SIG-M5 (cell line): ENCODE measurements at regions not wholly inside any gene's neighbourhood (a gene's known extent, or its start where the extent isn't known, plus 50 kb on each side); places are given as distances from the start of the nearest gene placed in this dataset.

Experiments used
- DNase-seq: peaks from one replicate; lab custom pipeline; 2025; lab: John Stamatoyannopoulos, UW

DNA sequence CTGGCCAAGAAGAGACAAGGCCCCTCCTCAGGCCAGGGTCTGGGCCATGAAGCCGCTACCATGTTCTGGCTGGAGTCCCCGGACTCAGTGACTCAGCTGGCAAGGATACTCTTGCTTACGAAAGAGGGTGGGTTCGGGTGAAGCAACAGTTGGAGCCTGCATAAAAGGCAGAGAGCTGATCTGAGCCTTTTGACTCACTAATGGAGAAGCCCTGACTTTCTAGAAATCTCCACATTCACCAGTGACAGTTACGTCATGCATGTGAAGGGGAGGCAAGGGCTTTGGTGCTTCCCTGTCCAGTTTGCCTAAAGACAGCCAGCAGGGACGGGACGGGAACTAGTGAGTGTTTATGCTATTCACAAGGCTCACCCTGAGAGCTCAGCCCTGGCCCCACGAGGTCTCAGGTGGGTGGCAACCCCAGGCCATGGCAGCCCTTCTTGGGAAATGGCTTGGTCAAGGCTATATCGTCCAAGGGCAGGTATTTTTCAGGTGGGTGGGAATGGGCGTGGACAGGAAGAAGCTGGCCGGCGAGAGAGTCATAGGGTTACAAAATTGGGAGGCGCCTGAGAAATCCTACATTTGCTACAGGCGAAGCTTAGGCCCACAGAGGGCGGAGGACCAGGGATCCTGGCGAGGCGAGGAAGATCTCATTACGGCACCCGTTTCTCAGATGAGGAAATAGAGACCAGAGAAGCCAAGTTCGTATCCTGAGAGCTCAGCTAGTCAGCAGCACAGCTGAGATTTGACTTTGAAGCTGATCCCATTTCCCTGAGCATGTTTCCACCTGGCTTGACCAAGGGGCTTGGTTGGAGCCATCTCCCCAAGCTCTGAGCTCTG, 314.6 kb downstream of the BCL11B start:
- DNase-seq: peak; percentile 1

DNA sequence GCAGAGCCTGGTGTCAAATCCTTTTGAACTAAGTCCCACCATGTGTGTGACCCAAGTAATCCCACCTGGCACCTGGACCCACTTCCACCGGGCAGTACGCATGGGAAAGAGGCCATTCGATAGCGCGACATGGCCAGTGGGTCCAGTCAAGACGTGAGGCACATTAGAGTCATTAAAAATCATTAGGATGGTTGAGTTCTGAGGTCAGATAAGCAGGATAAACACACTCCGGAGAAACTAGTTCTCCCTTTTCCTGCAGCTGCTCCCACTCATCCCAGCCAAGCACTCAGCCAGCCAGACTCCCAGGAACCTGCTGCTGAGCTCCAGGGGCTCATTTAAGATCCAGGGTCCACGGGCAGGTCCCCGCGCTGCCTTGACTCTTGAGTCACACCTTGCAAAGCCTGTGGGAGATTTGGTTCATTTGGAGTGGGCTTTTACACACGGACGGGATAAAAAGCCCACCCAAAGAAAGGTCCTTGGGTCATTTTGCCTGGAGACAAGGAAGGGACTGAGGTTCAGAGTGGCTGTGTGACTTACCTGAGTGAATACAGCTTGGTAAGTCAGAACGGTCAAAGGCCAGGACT, 313.9 kb downstream of the BCL11B start:
- DNase-seq: no peak

DNA sequence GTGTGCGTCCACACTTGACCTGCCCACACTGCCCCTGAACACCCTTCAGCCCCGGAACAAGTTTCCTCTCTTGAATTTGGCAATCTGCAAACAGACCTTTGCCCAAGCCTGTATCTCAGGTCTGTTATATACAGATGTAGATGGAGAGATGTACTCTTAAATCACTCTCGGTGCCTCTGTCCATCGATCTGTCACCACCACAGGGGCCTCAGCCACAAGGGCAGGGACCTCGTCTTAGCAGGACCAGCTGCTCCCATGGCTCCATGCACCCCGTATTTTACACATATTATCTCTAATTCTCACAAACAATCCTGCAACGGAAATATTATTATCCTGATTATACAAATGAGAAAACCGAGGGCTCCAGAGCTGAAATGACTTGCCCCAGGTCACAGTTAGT, 313.4 kb downstream of the BCL11B start:
- no peak for DNase-seq

DNA sequence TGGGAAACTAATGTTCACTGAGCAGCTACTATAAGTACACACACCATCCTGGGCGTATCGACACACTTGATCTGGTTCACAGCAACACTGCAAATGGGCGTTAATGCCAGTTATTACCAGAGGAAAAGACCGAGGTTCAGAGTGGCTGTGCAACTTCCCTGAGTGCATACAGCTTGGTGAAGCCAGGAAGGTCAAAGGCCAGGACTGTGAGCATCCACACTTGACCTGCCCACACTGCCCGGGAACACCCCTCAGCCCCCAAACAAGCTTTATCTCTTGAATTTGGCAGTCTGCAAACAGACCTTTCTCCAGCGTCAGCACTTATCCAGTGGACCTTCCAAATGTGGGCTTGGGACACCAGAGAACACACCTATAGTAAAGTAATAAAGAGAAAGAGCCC, 312.6 kb downstream of the BCL11B start:
- no peak for DNase-seq

DNA sequence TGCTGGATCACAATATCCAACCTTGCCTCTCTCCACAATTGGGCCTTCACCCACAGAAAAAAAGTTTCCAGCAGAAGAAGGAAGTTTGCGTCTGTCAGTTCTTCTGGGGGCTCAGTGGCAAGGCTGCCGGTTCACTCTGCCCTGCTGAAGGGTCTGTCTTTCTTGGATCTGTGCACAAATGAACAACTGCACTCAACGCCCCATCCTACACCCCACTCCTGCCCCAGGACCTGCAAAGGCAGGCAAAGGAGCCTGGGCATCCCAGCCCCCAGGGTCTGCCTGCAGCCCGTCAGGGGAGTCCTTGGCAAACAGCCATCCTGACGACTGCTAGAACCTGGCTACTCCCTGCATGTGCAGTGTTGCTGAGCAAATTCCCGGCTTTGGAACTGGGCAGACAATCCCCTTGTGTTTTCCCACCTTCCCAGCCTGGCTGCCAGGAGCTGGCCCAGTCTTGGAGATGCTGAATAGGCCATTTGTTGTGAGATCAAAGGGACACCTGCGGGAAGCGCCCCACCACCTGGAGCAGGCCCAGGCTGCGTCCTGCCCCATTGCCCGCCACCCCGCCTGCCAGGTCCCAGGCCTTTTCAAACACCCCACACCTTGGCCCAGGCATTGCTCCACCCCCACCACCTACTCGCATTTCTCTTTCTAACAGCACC, 311.9 kb downstream of the BCL11B start:
- DNase-seq: no peak

DNA sequence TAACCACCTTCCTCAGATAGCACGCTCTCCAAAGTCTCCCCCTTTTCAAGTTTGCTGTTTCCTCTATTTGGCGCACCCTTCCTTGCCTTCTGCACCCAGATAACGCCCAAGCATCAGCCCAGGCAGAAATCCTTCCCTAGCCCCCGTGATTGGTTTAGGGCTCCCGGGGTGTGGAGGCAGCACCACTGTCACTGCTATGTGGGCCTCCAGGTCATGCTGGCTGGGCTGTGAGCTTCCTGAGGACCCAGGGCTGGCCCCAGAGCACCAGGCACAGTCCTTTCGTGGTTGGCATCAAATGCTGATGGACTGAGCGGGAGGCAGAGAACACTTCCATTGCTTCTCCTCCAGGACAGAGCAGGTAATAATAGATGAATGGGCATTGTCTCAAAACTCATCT, 311.4 kb downstream of the BCL11B start:
- DNase-seq: no peak

DNA sequence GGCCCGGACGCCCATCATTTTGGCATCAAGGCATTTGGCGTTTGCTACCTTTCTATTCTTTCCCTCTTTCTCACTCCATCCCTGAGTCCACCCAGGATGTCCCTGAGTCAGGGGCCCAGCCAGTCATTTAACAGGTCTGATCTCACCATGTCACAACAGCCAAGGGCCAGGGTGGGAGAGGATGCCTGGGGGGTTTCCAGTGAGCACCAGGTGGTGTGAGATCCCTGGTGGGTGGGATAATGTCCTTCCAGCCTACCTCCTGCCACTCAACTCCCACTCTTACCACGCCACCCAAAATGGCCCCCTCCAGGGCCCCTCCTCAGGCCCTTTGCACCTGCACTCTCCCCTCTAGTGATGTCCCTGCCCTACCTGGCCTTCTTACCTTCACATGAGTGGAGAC, 310.8 kb downstream of the BCL11B start:
- DNase-seq: no peak

DNA sequence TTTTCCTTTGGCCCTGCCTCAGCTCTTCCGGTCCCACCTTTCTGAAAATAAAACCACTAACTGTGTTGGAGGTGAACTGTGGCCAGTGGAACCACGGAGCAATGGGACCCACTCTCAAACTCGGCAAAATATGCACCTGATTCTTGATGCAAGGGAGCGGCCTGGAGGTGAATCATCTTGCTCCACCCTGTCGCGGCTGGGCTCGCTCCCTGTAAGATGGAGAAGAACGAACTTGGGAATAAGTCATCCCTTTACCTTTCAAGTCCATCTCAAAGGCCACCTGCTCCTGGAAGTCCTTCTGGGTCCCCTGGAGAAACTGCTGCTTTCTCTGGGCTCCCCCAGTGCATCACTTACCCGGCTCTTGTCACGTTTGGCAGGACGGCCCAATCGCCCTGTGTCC, 309.9 kb downstream of the BCL11B start:
- DNase-seq: no peak

DNA sequence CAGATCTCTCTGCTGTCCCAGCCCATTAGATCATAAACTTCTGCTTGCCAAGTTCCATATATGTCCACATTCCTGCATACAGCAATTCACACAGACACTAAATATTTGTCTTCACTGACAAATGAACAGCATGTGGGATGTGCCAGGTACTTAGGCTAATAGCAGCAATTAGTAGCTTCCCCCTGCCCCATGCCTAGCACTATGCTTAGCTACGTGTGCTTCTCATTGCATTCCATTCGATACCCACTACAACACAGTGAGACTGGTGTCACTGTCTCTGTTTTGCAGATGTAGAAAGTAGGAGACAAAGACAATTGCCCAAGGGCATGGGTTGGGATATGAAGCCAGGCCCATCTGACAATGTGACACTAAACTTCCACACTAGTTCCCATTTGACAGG, 308.4 kb downstream of the BCL11B start:
- no peak for DNase-seq

DNA sequence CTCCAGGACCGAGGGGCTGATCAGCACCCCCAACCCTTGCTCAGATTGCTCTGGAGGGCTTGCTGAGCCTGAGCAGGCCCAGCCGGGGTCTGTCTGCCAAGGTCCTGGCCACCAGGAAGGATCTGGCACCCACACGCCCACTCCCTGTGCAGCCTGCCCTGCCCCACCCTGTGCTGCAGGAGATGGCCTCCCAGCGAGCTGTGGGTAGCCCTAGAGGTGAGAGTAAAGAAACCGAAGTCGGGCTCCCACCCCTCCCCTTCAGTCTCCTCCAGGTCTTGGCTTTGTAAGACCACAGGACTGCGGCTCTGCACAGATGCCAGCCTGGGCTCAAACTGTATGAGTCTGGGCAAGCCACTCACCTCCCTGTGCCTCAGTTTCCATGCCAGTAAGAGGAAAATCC, 307.8 kb downstream of the BCL11B start:
- DNase-seq: no peak

DNA sequence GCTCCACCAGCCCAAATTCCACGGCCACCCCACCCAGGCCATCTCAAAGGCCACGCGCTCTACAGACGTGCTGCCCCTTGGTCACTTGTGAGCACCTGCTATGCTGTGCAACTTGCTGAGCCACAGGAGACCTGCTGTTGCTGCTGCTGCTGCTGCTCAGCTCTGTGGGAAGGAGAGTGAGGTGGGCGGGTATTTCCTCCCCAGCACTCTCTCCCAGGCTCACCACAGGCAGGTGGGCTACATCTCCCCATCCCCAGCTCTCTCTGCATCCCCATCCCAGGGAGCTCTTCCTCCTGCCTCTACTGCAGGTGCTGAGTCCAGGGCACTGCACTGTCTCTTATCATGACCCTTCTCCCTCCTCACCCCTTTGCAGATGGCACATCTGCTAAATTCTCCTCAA, 306.9 kb downstream of the BCL11B start:
- no peak for DNase-seq

DNA sequence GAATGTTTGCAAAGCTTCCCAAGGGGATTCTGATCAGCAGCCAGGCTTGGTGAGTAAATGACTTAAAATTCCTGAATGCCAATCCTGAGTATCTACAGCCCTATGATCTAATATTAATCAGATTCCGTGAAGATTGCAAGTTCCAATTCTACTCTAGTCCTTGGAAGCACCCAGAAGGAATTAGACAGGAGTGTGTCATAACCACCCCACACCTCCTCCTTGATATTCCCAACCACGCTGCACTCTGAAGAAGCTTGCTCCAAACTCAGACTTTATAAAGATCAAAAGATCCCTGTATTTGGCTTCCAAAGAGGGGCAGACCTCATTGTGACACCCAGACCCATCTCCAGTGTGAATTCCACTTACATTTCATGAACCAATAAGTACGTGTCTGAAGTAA, 306.0 kb downstream of the BCL11B start:
- no peak for DNase-seq

DNA sequence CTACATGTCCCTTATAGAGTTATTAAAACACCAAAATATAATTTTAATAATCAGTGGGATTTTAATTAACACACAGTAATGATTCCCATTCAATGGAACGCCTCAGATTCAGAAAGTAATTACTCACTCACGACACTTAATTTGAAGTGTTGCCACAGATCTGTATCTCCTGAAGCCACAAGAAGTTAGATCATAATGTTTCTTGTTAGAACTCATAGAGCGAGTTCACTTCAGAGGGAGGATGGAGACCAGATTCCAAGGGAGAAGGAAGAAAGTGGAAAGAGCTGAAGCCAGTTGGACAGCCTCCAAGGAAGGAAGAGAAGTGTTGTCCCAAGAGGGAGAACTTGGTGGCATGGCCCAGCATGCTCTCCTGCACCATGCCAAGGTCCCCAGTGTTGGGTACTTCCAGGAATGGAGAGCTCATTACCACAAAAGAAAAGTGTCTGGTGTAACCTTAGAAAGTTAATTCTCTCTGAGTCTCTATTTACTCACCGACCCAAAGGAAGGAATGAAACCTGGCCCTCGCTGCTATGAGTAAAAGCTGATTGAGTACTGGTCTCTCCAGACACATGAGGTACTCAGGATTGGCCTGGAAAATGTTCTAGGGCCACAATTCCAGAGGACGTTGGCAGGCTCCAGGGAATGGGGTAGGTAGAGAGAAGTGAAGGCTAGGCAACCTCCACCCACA, 305.4 kb downstream of the BCL11B start:
- no peak for DNase-seq

DNA sequence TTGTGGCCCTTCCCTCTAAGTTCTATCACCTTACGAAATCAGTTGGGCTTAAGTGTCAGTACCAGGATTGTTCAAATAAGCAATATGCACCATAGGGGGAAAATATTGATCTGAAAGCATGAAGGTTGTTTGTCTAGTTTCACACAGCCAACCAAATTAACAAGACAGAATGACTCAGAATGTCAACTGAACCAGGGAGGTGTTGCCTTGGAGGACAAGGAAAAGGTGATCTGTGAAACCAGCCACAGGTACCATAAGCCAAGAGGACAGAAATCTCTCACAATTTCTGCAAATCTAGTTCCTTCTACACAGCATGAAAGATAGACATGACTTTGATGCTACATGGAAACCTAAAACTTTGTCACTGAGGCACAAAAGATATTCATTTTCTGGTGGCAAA, 297.9 kb downstream of the BCL11B start:
- no peak for DNase-seq

DNA sequence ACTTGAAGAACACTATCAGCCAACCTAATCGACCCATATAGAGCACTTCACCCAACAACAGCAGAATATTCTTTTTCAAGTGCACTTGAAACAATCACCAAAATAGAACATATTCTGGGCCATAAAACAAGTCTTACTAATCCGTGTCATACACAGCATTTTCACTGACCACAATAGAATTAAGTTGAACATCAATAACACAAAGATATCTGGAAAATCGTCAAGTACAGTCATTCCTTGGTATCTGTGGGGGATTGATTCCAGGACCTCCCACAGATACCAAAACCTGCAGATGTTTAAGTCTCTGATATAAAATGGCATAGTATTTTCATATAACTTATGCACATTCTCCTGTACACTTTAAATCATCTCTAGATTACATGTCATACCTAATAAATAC, 295.7 kb downstream of the BCL11B start:
- DNase-seq: no peak

DNA sequence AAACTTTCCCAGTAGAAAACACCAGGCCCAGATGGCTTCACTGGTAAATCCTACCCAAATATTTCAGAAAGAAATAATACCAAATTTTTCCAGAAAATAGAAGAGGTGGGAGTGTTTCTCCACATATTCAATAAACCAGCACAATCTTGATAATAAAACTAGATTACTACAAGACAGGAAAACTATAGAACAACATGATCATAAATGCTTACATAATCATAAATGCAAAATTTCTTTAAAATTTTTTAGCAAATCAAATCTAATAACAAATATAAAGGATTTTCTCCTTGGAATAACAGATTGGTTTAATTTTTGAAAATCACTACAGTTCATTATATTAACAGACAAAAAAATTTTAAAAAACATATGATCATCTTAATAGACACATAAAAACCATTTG, 294.5 kb downstream of the BCL11B start:
- DNase-seq: no peak

DNA sequence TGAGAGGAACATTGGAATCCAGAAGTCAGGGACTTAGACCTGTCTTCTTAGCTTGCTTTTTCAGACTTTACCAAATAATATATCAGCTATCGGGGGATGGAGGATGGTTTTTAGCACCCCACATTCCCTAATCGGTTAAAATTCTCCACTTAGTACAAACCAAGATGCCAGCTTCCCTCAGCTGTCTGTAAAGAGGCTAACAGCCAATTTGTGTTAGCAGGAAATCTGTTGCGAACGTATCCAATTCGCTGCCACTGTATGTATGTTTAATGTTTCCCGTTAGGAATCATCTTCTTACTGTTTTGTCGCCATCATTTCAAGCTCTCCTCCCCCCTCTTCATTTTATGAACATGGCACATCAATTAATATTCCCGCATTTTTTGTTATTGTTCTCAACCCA, 289.0 kb downstream of the BCL11B start:
- no peak for DNase-seq

DNA sequence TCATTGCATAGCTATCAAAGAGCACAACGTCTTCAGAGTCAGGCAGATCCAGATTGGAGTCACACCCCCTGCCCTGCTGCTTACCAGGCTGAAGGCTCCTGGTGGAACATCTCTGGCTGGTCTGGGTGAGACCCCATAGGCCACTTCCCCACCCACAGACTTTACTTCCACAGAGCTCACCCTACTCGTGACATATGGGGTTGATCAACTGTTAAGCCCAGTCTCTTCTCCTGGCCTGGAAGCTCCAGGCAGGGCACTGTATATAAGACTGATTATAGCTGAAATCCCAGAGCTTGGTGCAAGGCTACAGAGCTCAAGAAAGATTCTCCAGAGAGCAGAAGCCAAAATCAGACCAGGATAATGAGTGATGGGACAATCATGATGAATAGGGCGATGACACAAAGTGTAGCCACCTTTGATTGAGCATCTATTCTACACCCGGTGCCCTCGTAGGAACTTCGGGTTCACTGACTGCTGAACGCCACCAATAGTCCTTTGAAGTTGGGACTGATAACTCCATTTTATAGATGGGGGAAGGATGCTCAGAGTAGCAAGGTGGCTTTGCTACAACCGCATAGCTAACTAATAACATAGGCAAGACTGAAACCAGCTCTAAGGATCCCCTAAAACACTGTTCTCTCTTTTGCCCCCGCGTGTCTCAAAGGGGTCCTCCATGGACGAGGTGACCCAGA, 287.8 kb downstream of the BCL11B start:
- no peak for DNase-seq

DNA sequence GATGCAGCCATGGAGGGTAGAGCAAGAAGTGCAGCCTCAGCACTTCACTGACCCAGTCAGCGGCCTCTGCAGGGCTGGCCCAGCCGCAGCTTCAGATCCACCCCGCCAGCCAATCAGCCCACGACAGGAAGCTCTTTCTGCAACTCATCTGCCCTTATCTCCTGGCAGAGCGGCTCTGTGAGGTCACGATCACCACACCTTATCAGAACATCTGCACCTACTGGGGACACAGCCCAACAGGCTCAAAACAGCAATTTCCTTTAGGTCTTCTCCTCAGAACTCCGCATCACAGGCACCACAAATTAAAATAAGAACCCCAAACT, 287.3 kb downstream of the BCL11B start:
- no peak for DNase-seq

DNA sequence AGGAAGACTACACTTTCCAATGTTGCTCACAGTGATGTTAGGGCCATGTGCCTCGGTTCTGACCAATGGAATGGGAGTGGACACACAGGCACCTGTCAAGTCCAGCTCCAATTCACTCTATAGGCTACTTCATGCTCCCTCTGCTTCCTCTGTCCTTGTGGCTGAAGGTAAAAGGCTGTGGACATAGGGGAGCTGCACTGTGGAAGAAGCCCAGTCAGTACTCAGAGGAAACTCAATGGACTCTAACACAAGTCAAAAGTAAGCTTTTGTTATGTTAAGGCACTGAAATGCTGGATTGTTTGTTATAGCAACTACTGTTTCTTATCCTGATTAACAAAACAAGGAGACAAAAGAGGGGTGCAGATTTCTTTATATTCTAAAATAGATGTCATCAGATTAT, 278.2 kb downstream of the BCL11B start:
- DNase-seq: no peak

DNA sequence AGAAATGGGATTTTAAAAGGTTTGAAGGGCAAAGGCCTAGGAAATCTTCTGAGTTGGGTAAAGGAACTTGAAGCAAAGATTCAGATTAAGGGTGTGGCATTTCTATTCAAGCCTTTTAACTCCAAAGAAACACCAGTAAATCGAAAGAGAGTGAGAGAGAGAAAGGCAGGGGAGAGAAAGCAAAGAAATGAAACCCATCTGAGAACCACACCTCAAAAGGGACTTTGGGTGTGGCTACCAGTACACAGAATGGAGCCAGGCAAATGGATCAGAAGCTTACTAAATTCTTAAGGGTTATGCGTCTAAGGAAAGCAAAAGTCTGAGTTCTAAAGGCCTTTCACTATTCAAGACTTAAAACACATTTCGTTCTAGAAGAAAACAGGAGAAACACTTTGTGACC, 277.4 kb downstream of the BCL11B start:
- no peak for DNase-seq

DNA sequence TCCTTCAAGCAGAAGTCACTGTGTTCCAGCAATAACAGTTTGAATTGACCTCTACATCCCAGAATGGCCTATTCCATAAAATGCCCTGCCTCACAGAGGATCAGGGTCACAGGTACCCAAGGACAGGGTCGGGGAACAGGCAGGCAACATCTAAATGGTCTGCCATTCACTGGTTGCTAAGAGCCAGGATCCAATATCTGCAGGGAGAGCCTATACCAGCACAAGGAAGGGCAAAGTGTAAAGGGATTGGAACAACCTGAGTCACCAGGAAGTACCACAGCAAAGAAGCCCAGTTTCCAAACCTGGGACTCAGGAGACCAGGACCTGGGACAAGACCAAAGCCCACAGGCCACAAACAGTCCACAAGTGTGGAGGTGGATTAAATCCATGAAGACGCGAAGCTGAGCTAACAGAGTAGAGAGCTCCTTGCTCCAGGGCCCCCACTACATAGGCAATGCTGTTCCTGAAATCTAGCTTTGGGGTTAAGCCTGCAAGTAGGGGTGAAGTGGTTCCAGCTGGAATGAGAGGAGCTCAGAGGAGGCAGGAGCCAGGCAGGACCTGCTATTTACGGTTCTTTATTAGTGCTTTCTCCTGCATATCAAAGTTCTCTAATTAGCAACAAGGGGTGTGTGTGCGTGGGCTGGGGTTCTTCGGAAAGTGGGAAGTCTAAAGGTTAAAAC, 274.3 kb downstream of the BCL11B start:
- DNase-seq: no peak
